ENCODE measurements at regions not wholly inside any gene's neighbourhood (a gene's known extent, or its start where the extent isn't known, plus 50 kb on each side); places are given as distances from the start of the nearest gene placed in this dataset.

GRCh38 chr21:14870853-14871149 is 194.0 kb downstream of the NRIP1 start (continued):
- TF ChIP-seq AEBP2 (tag by site-specific recombination; IDR thresholded peaks at IDR 0.05; ENCODE audit: borderline replicate concordance) (no peak), BCL11B (tag by site-specific recombination; IDR thresholded peaks at IDR 0.05; ENCODE audit: low read depth) (no peak), ZNF132 (tag by site-specific recombination; IDR thresholded peaks at IDR 0.05; ENCODE audit: borderline replicate concordance) (no peak), HIC1 (tag by site-specific recombination; IDR thresholded peaks at IDR 0.05) (no peak), ZNF416 (tag by site-specific recombination; IDR thresholded peaks at IDR 0.05) (no peak), ZNF514 (tag by site-specific recombination; IDR thresholded peaks at IDR 0.05) (no peak)

GRCh38 chr21:14869984-14870852 is 194.6 kb downstream of the NRIP1 start:
- no peak overlapping the region for H3K4me3 ChIP-seq (ENCODE audit: low read depth, low read length)
- ChIA-PET POLR2A (no interaction called here), CTCF (interaction anchor here (1.4 kb wide), 1 partner anchor 613 kb away, joined by 3 read pairs; no protein-coding TSS in a partner anchor)
- no peaks in the 10 kb centered on the region for H3K4me1 ChIP-seq (ENCODE audit: control insufficient read depth, insufficient read depth, low read length)
- no peak overlapping the region for H3K27ac ChIP-seq (ENCODE audit: extremely low read depth, low read depth, low read length)
- H3K9me3 ChIP-seq (ENCODE audit: control insufficient read depth, insufficient read depth, low read depth, low read length) = no peaks in the 10 kb centered on the region
- TF ChIP-seq ZNF433 (tag by site-specific recombination; IDR thresholded peaks at IDR 0.05; ENCODE audit: low read depth) = no peak
- no peak for TF ChIP-seq ZNF629 (tag by site-specific recombination; IDR thresholded peaks at IDR 0.05)
- no peak for TF ChIP-seq ZNF121 (tag by site-specific recombination; IDR thresholded peaks at IDR 0.05)
- no peak for TF ChIP-seq ZNF571 (tag by site-specific recombination; IDR thresholded peaks at IDR 0.05)
- TF ChIP-seq ZNF521 (tag by site-specific recombination; IDR thresholded peaks at IDR 0.05) = no peak
- no peak for TF ChIP-seq MZF1 (tag by site-specific recombination; IDR thresholded peaks at IDR 0.05; ENCODE audit: borderline replicate concordance)
- no peak for TF ChIP-seq ZBTB21 (tag by site-specific recombination; IDR thresholded peaks at IDR 0.05)
- TF ChIP-seq ZNF175 (tag by site-specific recombination; IDR thresholded peaks at IDR 0.05) = no peak
- no peak for TF ChIP-seq ZNF529 (tag by site-specific recombination; IDR thresholded peaks at IDR 0.05; ENCODE audit: insufficient replicate concordance)
- TF ChIP-seq ZNF404 (tag by site-specific recombination; IDR thresholded peaks at IDR 0.05) = no peak
- no peak for TF ChIP-seq ZNF311 (tag by site-specific recombination; IDR thresholded peaks at IDR 0.05; ENCODE audit: borderline replicate concordance)
- H3K36me3 ChIP-seq (ENCODE audit: control insufficient read depth in 2 of 2, insufficient read depth in 1 of 2, low read length in 2 of 2) = no peaks in the 10 kb centered on the region

- CTCF ChIA-PET = interaction anchor here (0.6 to 0.7 kb wide), 3 partner anchors 18 to 514 kb away, joined by 3 read pairs; no protein-coding TSS in a partner anchor
Measured at GRCh38 chr21:14866859-14867765, 197.7 kb downstream of the NRIP1 start.

More at GRCh38 chr21:14866859-14867765, 197.7 kb downstream of the NRIP1 start:
- H3K36me3 ChIP-seq (ENCODE audit: control insufficient read depth in 2 of 2, insufficient read depth in 1 of 2, low read length in 2 of 2) = no peaks in the 10 kb centered on the region
- H3K4me1 ChIP-seq (ENCODE audit: control insufficient read depth, insufficient read depth, low read length) = no peaks in the 10 kb centered on the region
- no peak for TF ChIP-seq ZNF521 (tag by site-specific recombination; IDR thresholded peaks at IDR 0.05)
- TF ChIP-seq ZFP69B (tag by site-specific recombination; IDR thresholded peaks at IDR 0.05) = no peak
- TF ChIP-seq ZBTB21 (tag by site-specific recombination; IDR thresholded peaks at IDR 0.05) = no peak
- TF ChIP-seq SCRT1 (tag by site-specific recombination; IDR thresholded peaks at IDR 0.05; ENCODE audit: borderline replicate concordance) = no peak
- no peak for TF ChIP-seq HOXD13 (CRISPR knock-in tag; IDR thresholded peaks at IDR 0.05; ENCODE audit: borderline replicate concordance)
- no peak for TF ChIP-seq ZBTB20 (tag by site-specific recombination; IDR thresholded peaks at IDR 0.05)
- TF ChIP-seq ZNF560 (tag by site-specific recombination; IDR thresholded peaks at IDR 0.05; ENCODE audit: borderline replicate concordance) = no peak
- TF ChIP-seq ZNF302 (tag by site-specific recombination; IDR thresholded peaks at IDR 0.05; ENCODE audit: low read depth) = no peak
- TF ChIP-seq YY1 (tag by site-specific recombination; IDR thresholded peaks at IDR 0.05) = no peak
- TF ChIP-seq ZNF629 (tag by site-specific recombination; IDR thresholded peaks at IDR 0.05) = no peak
- no peak for TF ChIP-seq GLI4 (tag by site-specific recombination; IDR thresholded peaks at IDR 0.05)
- no peak for TF ChIP-seq KLF16 (tag by site-specific recombination; IDR thresholded peaks at IDR 0.05)
- TF ChIP-seq ZNF184 (tag by site-specific recombination; IDR thresholded peaks at IDR 0.05) = no peak
- POLR2A ChIA-PET = no interaction called here
- no peak overlapping the region for H3K27ac ChIP-seq (ENCODE audit: extremely low read depth, low read depth, low read length)
- no peaks in the 10 kb centered on the region for H3K9me3 ChIP-seq (ENCODE audit: control insufficient read depth, insufficient read depth, low read depth, low read length)
- no peak overlapping the region for H3K4me3 ChIP-seq (ENCODE audit: low read depth, low read length)
